22Rv1 (cell line): ENCODE measurements at regions not wholly inside any gene's neighbourhood (a gene's known extent, or its start where the extent isn't known, plus 50 kb on each side); places are given as distances from the start of the nearest gene placed in this dataset.
"Not testable (repeated sequence)": the region's sequence is repeated elsewhere in the genome, so short reads cannot be mapped to it uniquely, and the experiment has no call there.

Source experiments
- H3K27ac ChIP-seq: fragments of 450-650 bp; 2 replicates; pipeline ENCODE4 v1.5.1; 2017
- ZFX ChIP-seq: fragments of 450-650 bp; IDR thresholded peaks from 2 replicates; pipeline ENCODE4 v1.6.1; 2017; ENCODE audit warnings: antibody characterized with exemption, borderline replicate concordance
- TF ChIP-seq, protein P1 (sequence below): fragments of 450-650 bp; IDR thresholded peaks from 2 replicates; pipeline ENCODE4 v1.5.1; 2017; ENCODE audit warnings: mild to moderate bottlenecking

DNA sequence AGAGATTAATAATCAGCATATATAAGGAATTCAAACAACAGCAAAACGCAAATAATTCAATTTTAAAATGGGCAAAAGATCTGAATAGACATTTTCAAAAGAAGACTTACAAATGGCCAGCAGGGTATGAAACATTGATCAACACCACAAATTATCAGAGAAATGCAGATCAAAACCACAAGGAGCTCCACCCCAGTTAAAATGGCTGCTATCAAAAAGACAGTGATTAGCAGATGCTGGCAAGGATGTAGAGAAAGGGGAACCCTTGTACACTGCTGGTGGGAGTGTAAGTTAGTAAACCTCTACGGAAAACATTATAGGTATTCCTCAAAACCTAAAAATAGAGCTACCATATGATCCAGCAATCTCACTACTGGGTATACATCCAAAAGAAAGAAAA, 128.0 kb upstream of the CACUL1 start:
- H3K27ac ChIP-seq, result no peak overlapping the region

DNA sequence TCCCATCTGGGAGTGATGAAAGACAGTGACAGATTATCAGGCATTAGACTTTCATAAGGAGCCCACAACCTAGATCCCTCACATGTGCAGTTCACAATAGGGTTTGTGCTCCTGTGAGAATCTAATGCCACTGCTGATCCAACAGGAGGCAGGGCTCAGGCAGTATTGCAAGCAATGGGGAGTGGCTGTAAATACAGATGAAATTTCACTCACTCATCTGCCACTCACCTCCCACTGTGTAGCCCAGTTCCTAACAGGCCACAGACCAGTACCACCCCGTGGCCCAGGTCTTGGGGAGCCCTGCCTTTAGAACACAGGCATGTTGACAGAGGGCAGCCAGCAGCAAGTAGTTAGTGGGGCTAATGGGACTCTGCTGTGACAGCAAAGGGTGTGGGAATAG, 137.3 kb upstream of the NANOS1 start:
- TF ChIP-seq, protein P1, sequence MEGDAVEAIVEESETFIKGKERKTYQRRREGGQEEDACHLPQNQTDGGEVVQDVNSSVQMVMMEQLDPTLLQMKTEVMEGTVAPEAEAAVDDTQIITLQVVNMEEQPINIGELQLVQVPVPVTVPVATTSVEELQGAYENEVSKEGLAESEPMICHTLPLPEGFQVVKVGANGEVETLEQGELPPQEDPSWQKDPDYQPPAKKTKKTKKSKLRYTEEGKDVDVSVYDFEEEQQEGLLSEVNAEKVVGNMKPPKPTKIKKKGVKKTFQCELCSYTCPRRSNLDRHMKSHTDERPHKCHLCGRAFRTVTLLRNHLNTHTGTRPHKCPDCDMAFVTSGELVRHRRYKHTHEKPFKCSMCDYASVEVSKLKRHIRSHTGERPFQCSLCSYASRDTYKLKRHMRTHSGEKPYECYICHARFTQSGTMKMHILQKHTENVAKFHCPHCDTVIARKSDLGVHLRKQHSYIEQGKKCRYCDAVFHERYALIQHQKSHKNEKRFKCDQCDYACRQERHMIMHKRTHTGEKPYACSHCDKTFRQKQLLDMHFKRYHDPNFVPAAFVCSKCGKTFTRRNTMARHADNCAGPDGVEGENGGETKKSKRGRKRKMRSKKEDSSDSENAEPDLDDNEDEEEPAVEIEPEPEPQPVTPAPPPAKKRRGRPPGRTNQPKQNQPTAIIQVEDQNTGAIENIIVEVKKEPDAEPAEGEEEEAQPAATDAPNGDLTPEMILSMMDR, result no peak
- no peak for TF ChIP-seq ZFX
- H3K27ac ChIP-seq, result no peak overlapping the region

More for the DNA sequence above, 128.0 kb upstream of the CACUL1 start:
- TF ChIP-seq, protein P1, result no peak

GRCh38 chr10:118894891-118895290, 134.6 kb upstream of the NANOS1 start:
- H3K27ac ChIP-seq, result not testable (repeated sequence)

DNA sequence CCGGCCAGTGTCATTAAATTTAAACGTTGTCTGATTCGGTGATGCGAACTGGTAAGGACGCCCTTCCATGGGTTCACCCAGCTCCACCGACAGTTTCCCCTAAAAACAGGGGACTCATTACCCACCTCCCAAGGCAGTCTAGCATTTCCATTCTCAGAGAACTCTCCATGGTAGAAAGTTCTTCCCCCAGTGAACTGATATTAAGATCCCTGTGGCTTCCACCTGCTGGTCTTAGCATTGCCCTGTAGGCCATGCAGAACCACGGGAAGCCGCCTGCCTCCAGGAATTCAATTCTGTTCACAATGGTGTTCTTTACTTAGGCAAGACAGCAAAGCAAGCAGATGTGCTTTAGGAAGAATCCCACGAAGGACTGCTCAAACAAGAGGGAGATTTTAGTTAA, 128.9 kb upstream of the NANOS1 start:
- TF ChIP-seq, protein P1, result no peak
- TF ChIP-seq ZFX, result no peak
- no peak overlapping the region for H3K27ac ChIP-seq

DNA sequence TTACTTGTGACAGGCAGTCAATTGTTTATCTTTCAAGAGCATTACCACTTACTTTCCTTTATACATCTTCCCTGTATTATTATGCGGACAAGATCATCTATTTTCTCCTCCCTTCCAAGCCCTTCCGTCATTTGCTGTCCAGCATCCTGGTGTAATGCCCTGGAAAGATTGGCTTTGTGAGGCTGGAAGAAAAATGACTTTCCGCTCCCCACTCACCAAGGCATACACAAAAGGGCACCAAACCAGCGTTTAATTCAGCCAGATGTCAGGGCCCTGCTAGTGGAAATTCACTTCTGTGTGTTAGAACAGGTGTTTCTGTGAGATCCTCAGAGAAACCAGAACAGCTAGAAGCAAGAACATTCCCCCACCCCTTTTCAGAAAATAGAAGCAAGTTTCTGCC, 128.1 kb upstream of the NANOS1 start:
- TF ChIP-seq, protein P1, result no peak
- no peak for TF ChIP-seq ZFX

DNA sequence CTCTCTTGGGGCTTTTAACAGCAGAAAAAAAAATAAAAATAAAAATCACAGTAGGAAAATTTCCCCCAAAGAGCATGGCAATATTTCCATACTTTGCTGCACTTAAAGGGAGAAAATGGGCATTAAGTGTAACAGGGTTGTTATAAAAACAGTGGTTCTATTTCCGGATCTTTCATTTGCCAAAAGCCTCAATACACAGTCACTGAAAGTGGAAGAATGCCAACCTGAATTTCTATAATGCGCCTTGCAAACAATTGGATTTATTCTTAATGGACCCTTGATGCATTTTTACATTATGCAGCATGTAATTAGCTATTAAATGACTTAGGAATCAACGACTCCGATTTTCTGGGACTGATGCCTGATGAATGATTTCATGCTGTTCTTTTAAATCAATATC, 127.6 kb upstream of the NANOS1 start:
- H3K27ac ChIP-seq, result no peak overlapping the region

More for the DNA sequence above, 128.1 kb upstream of the NANOS1 start:
- no peak overlapping the region for H3K27ac ChIP-seq

DNA sequence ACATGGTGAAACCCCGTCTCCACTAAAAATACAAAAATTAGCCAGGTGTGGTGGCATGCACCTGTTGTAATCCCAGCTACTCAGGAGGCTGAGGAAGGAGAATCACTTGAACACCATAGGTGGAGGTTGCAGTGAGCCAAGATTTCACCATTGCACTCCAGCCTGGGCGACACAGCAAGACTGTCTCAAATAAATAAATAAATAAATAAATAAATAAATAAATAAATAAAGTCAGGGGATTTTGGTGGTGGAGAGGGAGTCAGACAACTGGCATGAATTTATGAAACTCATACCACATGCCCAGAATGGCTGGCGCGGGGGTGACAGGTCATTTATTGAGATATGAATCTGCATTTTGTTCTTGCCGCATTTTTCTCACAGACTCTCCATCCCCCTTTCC, 126.9 kb upstream of the NANOS1 start:
- not testable (repeated sequence) for H3K27ac ChIP-seq

More for the DNA sequence above, 127.6 kb upstream of the NANOS1 start:
- TF ChIP-seq, protein P1, result no peak
- no peak for TF ChIP-seq ZFX

- no peak overlapping the region for H3K27ac ChIP-seq
- TF ChIP-seq, protein P1, result no peak
- no peak for TF ChIP-seq ZFX
Observed at GRCh38 chr10:118903251-118903650, 126.3 kb upstream of the NANOS1 start.
